NB4 (cell line): ENCODE measurements at regions not wholly inside any gene's neighbourhood (a gene's known extent, or its start where the extent isn't known, plus 50 kb on each side); places are given as distances from the start of the nearest gene placed in this dataset.

Experiments used
- DNase-seq: peaks from one replicate; pipeline ENCODE4 v3.0.0; 2010; ENCODE audit warnings: low read depth
- H3K4me3 ChIP-seq: one replicate; pipeline ENCODE4 v1.5.1; 2011; ENCODE audit warnings: mild to moderate bottlenecking, low read depth, low read length, moderate library complexity
- MYC ChIP-seq: IDR thresholded peaks from 2 replicates; pipeline ENCODE4 v1.6.1; 2011; ENCODE audit warnings: low read depth, low read length
- POLR2A ChIP-seq: IDR thresholded peaks from 2 replicates; pipeline ENCODE4 v1.6.1; 2011; ENCODE audit warnings: mild to moderate bottlenecking; ENCODE audit not compliant: insufficient read length; ENCODE audit errors: extremely low read depth
- TF ChIP-seq, protein P1 (sequence below): IDR thresholded peaks from one replicate; pipeline ENCODE4 v1.5.1; 2012; ENCODE audit warnings: low read depth, low read length
- TF ChIP-seq, protein P2 (sequence below): IDR thresholded peaks from 2 replicates; pipeline ENCODE4 v1.6.1; 2011; ENCODE audit warnings: low read depth, low read length

DNA sequence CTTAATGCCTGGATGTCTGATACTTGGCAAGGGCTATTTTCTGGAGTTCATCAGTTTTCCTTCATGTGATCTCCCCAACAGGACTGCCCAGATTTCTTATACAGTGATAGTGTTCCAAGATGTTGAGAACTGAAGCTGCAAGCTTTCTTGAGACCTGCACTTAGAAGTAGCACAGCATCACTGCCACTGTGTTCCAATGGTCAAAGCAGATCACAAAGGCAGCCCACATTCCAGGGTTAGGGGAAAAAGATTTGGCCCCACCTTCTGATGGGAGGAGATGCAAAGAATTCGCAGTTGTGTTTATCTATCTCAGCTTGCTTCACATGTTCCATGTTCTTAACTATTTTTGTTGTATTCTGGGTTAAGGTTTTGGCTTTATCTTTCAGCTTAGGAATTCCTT lies 78.2 kb downstream of the GPX5 start:
- no peak overlapping the region for H3K4me3 ChIP-seq
- TF ChIP-seq POLR2A, result no peak
- TF ChIP-seq, protein P1, sequence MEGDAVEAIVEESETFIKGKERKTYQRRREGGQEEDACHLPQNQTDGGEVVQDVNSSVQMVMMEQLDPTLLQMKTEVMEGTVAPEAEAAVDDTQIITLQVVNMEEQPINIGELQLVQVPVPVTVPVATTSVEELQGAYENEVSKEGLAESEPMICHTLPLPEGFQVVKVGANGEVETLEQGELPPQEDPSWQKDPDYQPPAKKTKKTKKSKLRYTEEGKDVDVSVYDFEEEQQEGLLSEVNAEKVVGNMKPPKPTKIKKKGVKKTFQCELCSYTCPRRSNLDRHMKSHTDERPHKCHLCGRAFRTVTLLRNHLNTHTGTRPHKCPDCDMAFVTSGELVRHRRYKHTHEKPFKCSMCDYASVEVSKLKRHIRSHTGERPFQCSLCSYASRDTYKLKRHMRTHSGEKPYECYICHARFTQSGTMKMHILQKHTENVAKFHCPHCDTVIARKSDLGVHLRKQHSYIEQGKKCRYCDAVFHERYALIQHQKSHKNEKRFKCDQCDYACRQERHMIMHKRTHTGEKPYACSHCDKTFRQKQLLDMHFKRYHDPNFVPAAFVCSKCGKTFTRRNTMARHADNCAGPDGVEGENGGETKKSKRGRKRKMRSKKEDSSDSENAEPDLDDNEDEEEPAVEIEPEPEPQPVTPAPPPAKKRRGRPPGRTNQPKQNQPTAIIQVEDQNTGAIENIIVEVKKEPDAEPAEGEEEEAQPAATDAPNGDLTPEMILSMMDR, result no peak
- TF ChIP-seq, protein P2, sequence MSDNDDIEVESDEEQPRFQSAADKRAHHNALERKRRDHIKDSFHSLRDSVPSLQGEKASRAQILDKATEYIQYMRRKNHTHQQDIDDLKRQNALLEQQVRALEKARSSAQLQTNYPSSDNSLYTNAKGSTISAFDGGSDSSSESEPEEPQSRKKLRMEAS, result no peak

DNA sequence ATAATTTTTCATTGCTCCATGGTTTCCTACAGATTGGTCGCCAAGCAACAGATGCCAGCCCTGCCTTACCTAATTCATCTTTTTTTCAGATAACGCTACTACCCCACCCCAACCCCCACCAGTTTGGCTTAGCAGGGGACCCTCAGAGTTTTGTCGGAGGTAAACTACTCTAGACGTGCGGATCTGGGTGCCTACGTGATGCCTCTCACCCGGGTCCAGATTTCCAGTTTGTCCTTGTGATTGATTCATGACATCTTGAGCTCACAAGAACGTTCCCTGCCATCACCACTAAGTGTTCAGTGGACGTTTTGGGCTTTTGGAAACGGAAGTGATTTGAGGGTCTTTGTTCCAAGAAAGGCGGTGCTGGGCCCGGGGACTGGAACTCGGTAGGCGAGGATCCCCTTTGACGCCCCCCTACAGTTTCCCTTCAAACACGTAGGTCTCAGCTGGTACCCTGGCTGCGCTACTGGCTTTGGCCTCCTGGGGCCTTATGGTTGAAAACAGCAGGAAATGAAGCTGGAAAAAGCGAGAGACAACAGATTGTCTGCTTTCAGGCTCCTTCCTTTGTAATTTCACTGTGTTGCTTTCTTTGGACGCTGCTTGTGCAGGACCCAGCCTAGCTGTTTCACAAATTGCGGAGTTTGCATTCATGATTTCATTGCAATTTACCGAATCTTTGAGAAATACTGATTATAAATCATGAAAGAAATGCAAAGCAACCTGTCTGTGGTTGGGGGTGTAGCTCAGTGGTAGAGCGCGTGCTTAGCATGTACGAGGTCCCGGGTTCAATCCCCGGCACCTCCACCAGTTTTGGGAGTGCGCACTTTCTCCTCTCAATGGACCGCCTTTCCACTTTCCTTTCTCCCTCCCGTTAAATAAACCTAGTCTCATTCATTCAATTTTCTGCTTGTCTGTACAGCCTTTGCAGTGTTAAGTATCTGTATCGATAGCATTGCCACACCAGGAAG lies 81.0 kb downstream of the GPX5 start:
- H3K4me3 ChIP-seq, result peak overlapping the region; percentile 69
- TF ChIP-seq MYC, result no peak
- TF ChIP-seq, protein P1, result peak; percentile 28
- DNase-seq, result peak; percentile 80

More for the DNA sequence above, 78.2 kb downstream of the GPX5 start:
- no peak for DNase-seq

- DNase-seq, result no peak
- TF ChIP-seq POLR2A (no peak), MYC (no peak)
- TF ChIP-seq, protein P2, result no peak
- TF ChIP-seq, protein P1, result no peak
- no peak overlapping the region for H3K4me3 ChIP-seq
Measured at GRCh38 chr6:28607990-28608389, 82.3 kb downstream of the GPX5 start.

DNA sequence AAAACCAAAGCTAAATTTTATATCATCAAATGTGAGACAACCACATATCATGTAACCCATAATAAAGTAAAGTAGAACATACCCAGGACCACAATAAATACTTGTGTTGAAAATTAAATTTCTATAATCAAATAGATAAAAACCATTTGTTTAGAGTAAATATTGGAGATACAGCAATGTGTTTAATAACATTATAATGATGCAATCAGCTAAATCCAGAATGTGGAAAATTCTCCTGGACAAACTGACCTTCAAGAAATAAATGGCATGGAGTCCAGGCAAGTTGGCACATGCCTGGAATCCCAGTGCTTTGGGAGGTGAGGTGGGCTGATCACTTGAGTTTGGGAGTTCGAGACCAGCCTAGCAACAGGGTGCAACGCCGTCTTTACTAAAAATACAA lies 84.0 kb downstream of the GPX5 start:
- no peak for TF ChIP-seq MYC
- TF ChIP-seq, protein P2, result no peak
- TF ChIP-seq, protein P1, result no peak
- TF ChIP-seq POLR2A, result no peak
- DNase-seq, result no peak
- H3K4me3 ChIP-seq, result no peak overlapping the region

DNA sequence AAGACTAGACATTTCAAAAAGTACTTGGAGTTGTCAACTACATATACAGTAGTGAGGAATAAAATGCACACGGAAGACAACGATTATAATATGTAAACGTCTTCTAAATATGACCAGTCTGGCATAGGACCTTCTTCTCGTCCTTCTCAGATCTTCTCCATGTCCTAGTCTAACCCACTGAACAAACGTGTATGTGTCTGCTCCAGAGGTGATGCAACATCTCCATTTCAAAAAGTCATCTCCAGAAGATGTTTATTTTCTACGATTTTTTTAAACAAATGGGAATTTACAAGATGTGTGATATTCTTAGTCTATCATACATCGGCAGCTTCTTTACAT lies 89.9 kb downstream of the GPX5 start:
- H3K4me3 ChIP-seq, result no peak overlapping the region

More for the DNA sequence above, 89.9 kb downstream of the GPX5 start:
- no peak for TF ChIP-seq POLR2A
- TF ChIP-seq MYC, result no peak
- TF ChIP-seq, protein P1, result no peak
- TF ChIP-seq, protein P2, result no peak
- no peak for DNase-seq
